MCF 10A (cell line): ENCODE measurements at regions not wholly inside any gene's neighbourhood (a gene's known extent, or its start where the extent isn't known, plus 50 kb on each side); places are given as distances from the start of the nearest gene placed in this dataset.

Experiments used
- BruUV-seq: library from RNA; stranded (reverse); fragments of 400-500 nt; replicated peaks from 2 replicates; lab custom pipeline; 2021; lab: Mats Ljungman, UMichigan
- CTCF ChIA-PET: fragments of 300-600 bp; sonication (Branson Sonifier 250); formaldehyde crosslinking; extraction: SDS; loops from one replicate; lab custom pipeline; 2021; ENCODE audit warnings: antibody characterized with exemption, inconsistent platforms; lab: Yijun Ruan, JAX
- POLR2A ChIA-PET: fragments of 300-600, 350-650 bp; sonication (Branson Sonifier 250); formaldehyde crosslinking; extraction: SDS; loops from one replicate; lab custom pipeline; 2020; ENCODE audit warnings: antibody characterized with exemption, inconsistent platforms; lab: Yijun Ruan, JAX
- DNase-seq: peaks from one replicate; pipeline ENCODE4 v3.0.0-alpha.2; 2018; ENCODE audit not compliant: unreplicated experiment
- H3K27ac Mint-ChIP-seq: one replicate; pipeline ENCODE4 v1.8.0; 2022; ENCODE audit warnings: mild to moderate bottlenecking, low read depth, mixed read lengths; ENCODE audit not compliant: unreplicated experiment
- H3K27me3 Mint-ChIP-seq: one replicate; pipeline ENCODE4 v1.8.0; 2022; ENCODE audit warnings: mixed read lengths; ENCODE audit not compliant: insufficient read depth, unreplicated experiment
- H3K36me3 Mint-ChIP-seq: one replicate; pipeline ENCODE4 v1.8.0; 2022; ENCODE audit warnings: mild to moderate bottlenecking, moderate library complexity, mixed read lengths; ENCODE audit not compliant: insufficient read depth, unreplicated experiment
- H3K4me1 Mint-ChIP-seq: one replicate; pipeline ENCODE4 v1.8.0; 2022; ENCODE audit warnings: mixed read lengths; ENCODE audit not compliant: insufficient read depth, unreplicated experiment
- H3K4me3 Mint-ChIP-seq: one replicate; pipeline ENCODE4 v1.8.0; 2022; ENCODE audit warnings: mild to moderate bottlenecking, moderate library complexity, mixed read lengths; ENCODE audit not compliant: unreplicated experiment
- H3K9me3 Mint-ChIP-seq: one replicate; pipeline ENCODE4 v1.8.0; 2022; ENCODE audit warnings: mixed read lengths; ENCODE audit not compliant: unreplicated experiment
- intact Hi-C: fragments of 100-400 bp; cut with micrococcal nuclease; formaldehyde crosslinking; loops from 2 replicates; pipeline ENCODE4 v1.14.1; 2022
- TF ChIP-seq, protein P1 (sequence below): fragments of 200-600 bp; IDR thresholded peaks from one replicate; pipeline ENCODE4 v1.8.0; 2022; ENCODE audit warnings: antibody characterized with exemption, mild to moderate bottlenecking; ENCODE audit not compliant: unreplicated experiment

DNA sequence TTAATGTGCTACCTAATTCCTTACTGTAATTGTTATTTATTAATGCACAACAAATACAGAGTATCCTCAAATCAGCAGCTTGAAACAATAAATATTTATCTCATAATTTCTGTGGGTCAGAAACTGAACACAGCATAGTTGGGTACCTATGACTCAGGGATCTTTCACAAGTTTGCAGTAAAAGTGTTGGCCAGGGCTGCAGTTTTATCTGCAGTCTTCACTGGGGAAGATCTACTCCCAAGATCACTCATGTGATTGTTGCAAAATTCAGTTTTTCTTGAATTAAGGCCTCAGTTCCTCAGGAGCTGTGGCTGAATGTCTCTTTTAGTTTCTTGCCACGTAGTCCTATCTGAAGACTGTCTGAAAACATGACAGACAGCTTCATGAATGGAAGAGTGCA, 237.8 kb downstream of the ZWINT start:
- Mint-ChIP-seq H3K4me1 (peaks cover 5% of the 10 kb centered on the region), H3K4me3 (no peak overlapping the region), H3K27me3 (no peaks in the 10 kb centered on the region), H3K27ac (no peak overlapping the region), H3K9me3 (no peaks in the 10 kb centered on the region), H3K36me3 (no peaks in the 10 kb centered on the region)
- BruUV-seq = no TSS peak
- CTCF ChIA-PET = no interaction called here
- POLR2A ChIA-PET = no interaction called here
- DNase-seq = peak; percentile 17
- TF ChIP-seq, protein P1, sequence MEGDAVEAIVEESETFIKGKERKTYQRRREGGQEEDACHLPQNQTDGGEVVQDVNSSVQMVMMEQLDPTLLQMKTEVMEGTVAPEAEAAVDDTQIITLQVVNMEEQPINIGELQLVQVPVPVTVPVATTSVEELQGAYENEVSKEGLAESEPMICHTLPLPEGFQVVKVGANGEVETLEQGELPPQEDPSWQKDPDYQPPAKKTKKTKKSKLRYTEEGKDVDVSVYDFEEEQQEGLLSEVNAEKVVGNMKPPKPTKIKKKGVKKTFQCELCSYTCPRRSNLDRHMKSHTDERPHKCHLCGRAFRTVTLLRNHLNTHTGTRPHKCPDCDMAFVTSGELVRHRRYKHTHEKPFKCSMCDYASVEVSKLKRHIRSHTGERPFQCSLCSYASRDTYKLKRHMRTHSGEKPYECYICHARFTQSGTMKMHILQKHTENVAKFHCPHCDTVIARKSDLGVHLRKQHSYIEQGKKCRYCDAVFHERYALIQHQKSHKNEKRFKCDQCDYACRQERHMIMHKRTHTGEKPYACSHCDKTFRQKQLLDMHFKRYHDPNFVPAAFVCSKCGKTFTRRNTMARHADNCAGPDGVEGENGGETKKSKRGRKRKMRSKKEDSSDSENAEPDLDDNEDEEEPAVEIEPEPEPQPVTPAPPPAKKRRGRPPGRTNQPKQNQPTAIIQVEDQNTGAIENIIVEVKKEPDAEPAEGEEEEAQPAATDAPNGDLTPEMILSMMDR = no peak
- intact Hi-C loops = no loop called here

DNA sequence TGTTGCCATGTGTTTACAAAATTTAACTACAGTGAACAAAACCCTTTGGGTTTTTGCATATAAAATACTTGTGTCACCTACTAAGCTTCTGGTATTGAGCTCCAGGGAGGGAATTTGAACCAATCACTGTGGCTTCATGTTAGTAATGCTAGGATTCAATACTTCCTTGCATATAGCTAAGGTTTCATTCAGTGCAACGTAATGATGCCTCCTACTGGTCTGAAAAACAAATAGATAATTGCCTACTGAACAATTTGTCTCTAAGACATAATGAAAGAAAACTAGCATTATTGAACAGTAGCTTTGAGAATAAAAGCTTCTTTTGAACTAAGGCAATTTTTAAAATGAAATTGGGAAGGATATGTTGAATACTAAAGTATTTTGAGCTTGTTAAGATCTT, 244.4 kb downstream of the ZWINT start:
- H3K27me3 Mint-ChIP-seq = peaks cover 13% of the 10 kb centered on the region
- no peak overlapping the region for H3K4me3 Mint-ChIP-seq
- TF ChIP-seq, protein P1 = peak; percentile 33
- peak; percentile 20 for DNase-seq
- POLR2A ChIA-PET = interaction anchor here (1.0 kb wide), 1 partner anchor 16 kb away, joined by 4 read pairs; no protein-coding TSS in a partner anchor
- intact Hi-C loops = loop anchor here (1.0 kb wide), 1 partner anchor 448 kb away; no protein-coding TSS in a partner anchor
- H3K27ac Mint-ChIP-seq = no peak overlapping the region
- no TSS peak for BruUV-seq
- H3K9me3 Mint-ChIP-seq = no peaks in the 10 kb centered on the region
- CTCF ChIA-PET = interaction anchor here (1.1 to 1.2 kb wide), 2 partner anchors 29 to 359 kb away, joined by 3 to 4 read pairs; no protein-coding TSS in a partner anchor
- H3K36me3 Mint-ChIP-seq = no peaks in the 10 kb centered on the region
- H3K4me1 Mint-ChIP-seq = no peaks in the 10 kb centered on the region

- no peaks in the 10 kb centered on the region for H3K4me1 Mint-ChIP-seq
- ChIA-PET CTCF (interaction anchor here (0.6 kb wide), 1 partner anchor 121 kb away, joined by 3 read pairs; no protein-coding TSS in a partner anchor), POLR2A (no interaction called here)
- H3K36me3 Mint-ChIP-seq = no peaks in the 10 kb centered on the region
- no peak overlapping the region for H3K27ac Mint-ChIP-seq
- TF ChIP-seq, protein P1 = no peak
- intact Hi-C loops = no loop called here
- no peak for DNase-seq
- peaks cover 11% of the 10 kb centered on the region for H3K27me3 Mint-ChIP-seq
- BruUV-seq = no TSS peak
- no peak overlapping the region for H3K4me3 Mint-ChIP-seq
- H3K9me3 Mint-ChIP-seq = no peaks in the 10 kb centered on the region
Measured at GRCh38 chr10:56109454-56109853, 251.6 kb downstream of the ZWINT start.

- H3K9me3 Mint-ChIP-seq = no peaks in the 10 kb centered on the region
- H3K27me3 Mint-ChIP-seq = no peaks in the 10 kb centered on the region
- TF ChIP-seq, protein P1 = no peak
- H3K4me1 Mint-ChIP-seq = no peaks in the 10 kb centered on the region
- no peaks in the 10 kb centered on the region for H3K36me3 Mint-ChIP-seq
- ChIA-PET CTCF (no interaction called here), POLR2A (no interaction called here)
- intact Hi-C loops = no loop called here
- no peak overlapping the region for H3K4me3 Mint-ChIP-seq
- no peak overlapping the region for H3K27ac Mint-ChIP-seq
- no peak for DNase-seq
- no TSS peak for BruUV-seq
Measured at GRCh38 chr10:56104923-56105322, 256.1 kb downstream of the ZWINT start.
